ENCODE measurements at regions not wholly inside any gene's neighbourhood (a gene's known extent, or its start where the extent isn't known, plus 50 kb on each side); places are given as distances from the start of the nearest gene placed in this dataset.

GRCh38 chr12:34334953-34335743 lies 312.9 kb downstream of the ALG10 start:
- intact Hi-C loops (cut with micrococcal nuclease): no loop called here
- no peak for TF ChIP-seq POLR2AphosphoS5 (IDR thresholded peaks at IDR 0.05; ENCODE audit: insufficient read depth, low read depth, low read length)
- no peak for TF ChIP-seq POLR2A (IDR thresholded peaks at IDR 0.05; ENCODE audit: low read depth, low read length)
- TF ChIP-seq MYC (IDR thresholded peaks at IDR 0.05; ENCODE audit: low read depth, low read length): no peak
- no peak for TF ChIP-seq CTCF (IDR thresholded peaks at IDR 0.05; ENCODE audit: extremely low read depth in 1 of 2, insufficient read depth in 1 of 2, low read depth in 1 of 2, low read length in 2 of 2)
- no peak for TF ChIP-seq FOS (IDR thresholded peaks at IDR 0.05; ENCODE audit: borderline replicate concordance, insufficient read depth, low read length)
- no peak for TF ChIP-seq JUN (IDR thresholded peaks at IDR 0.05; ENCODE audit: borderline replicate concordance, insufficient read depth, insufficient read length, low read depth)
- TF ChIP-seq EZH2 (IDR thresholded peaks at IDR 0.05; ENCODE audit: borderline replicate concordance, low read depth, low read length, severe bottlenecking): no peak
- no peak for TF ChIP-seq MAX (IDR thresholded peaks at IDR 0.05; ENCODE audit: insufficient read depth, insufficient read length)
- TF ChIP-seq GATA2 (IDR thresholded peaks at IDR 0.05; ENCODE audit: insufficient read depth, insufficient read length, low read depth, low read length): no peak
- Histone ChIP-seq H3K9me1 (replicated peaks; ENCODE audit: control insufficient read depth, extremely low read depth, insufficient read depth, low read length) (no peaks in the 10 kb centered on the region), H3K9me3 (replicated peaks; ENCODE audit: control insufficient read depth, insufficient read depth, low read length) (no peaks in the 10 kb centered on the region), H3K27me3 (ENCODE audit: control insufficient read depth in 2 of 2, insufficient read depth in 2 of 2, low read length in 2 of 2) (no peaks in the 10 kb centered on the region), H2AFZ (ENCODE audit: low read depth, low read length) (no peak overlapping the region), H3K4me3 (replicated peaks in 1 of 3; ENCODE audit: insufficient read depth in 1 of 3, low read depth in 1 of 3, low read length in 3 of 3) (no peak overlapping the region), H3K36me3 (ENCODE audit: control insufficient read depth in 2 of 2, extremely low read depth in 1 of 2, insufficient read depth in 2 of 2, low read length in 2 of 2) (no peaks in the 10 kb centered on the region), H3K79me2 (ENCODE audit: control insufficient read depth, insufficient read depth, low read length) (no peaks in the 10 kb centered on the region), H4K20me1 (replicated peaks; ENCODE audit: control insufficient read depth, extremely low read depth, insufficient read depth, low read length) (no peaks in the 10 kb centered on the region), H3K4me1 (ENCODE audit: control insufficient read depth, extremely low read depth, insufficient read depth, low read length) (no peaks in the 10 kb centered on the region), H3K9ac (replicated peaks; ENCODE audit: extremely low read depth, insufficient read depth, low read length) (no peak overlapping the region), H3K27ac (ENCODE audit: insufficient read depth, low read depth, low read length) (no peak overlapping the region), H3K4me2 (ENCODE audit: insufficient read depth, low read length) (no peak overlapping the region)
- FAIRE-seq: no peak
- dilution Hi-C loops (cut with MboI; ENCODE audit: extremely low pct_ligation_motif_present, low sequenced_read_pairs): no loop called here
- no TSS peak for BruUV-seq (replicated peaks)
- CTCF ChIA-PET: no interaction called here
- DNase-seq (ENCODE audit: low read depth, low spot score): no peak
- POLR2A ChIA-PET: no interaction called here
